OCI-LY1 (cell line): ENCODE measurements at regions not wholly inside any gene's neighbourhood (a gene's known extent, or its start where the extent isn't known, plus 50 kb on each side); places are given as distances from the start of the nearest gene placed in this dataset.

Experiments used
- H2AFZ ChIP-seq: fragments of 200-600 bp; sonication (generic), shearing (Covaris generic); 2 replicates; pipeline ENCODE4 v1.6.0; 2014; ENCODE audit warnings: antibody characterized with exemption, mild to moderate bottlenecking, low read length
- H3F3A ChIP-seq: fragments of 200-600 bp; sonication (generic), shearing (Covaris generic); 2 replicates; pipeline ENCODE4 v1.6.0; 2014; ENCODE audit warnings: mild to moderate bottlenecking, antibody characterized with exemption, low read length, moderate library complexity; ENCODE audit not compliant: insufficient read depth
- H3K27ac ChIP-seq: fragments of 200-600 bp; sonication (generic); 2 replicates; pipeline ENCODE4 v1.5.1; 2014; ENCODE audit warnings: low read length, mixed run types, mild to moderate bottlenecking, low read depth; ENCODE audit not compliant: poor library complexity, severe bottlenecking
- H3K27me3 ChIP-seq: fragments of 200-600 bp; sonication (generic); 2 replicates; pipeline ENCODE4 v1.6.0; 2014; ENCODE audit warnings: antibody characterized with exemption, mild to moderate bottlenecking, low read length, moderate library complexity; ENCODE audit not compliant: insufficient read depth
- H3K36me3 ChIP-seq: fragments of 200-600 bp; sonication (generic); 2 replicates; pipeline ENCODE4 v1.6.1; 2014; ENCODE audit warnings: mild to moderate bottlenecking, antibody characterized with exemption, low read length, moderate library complexity, mixed read lengths; ENCODE audit not compliant: insufficient read depth
- H3K4me1 ChIP-seq: fragments of 200-600 bp; sonication (generic); 2 replicates; pipeline ENCODE4 v1.5.1; 2014; ENCODE audit warnings: mild to moderate bottlenecking, low read length, moderate library complexity; ENCODE audit not compliant: insufficient read depth, severe bottlenecking
- H3K4me2 ChIP-seq: fragments of 200-600 bp; sonication (generic), shearing (Covaris generic); 2 replicates; pipeline ENCODE4 v1.6.1; 2014; ENCODE audit warnings: low read length
- H3K4me3 ChIP-seq: fragments of 200-600 bp; sonication (generic); 2 replicates; pipeline ENCODE4 v1.5.1; 2014; ENCODE audit warnings: low read length, low read depth, mild to moderate bottlenecking, mixed read lengths; ENCODE audit not compliant: poor library complexity, severe bottlenecking
- H3K79me2 ChIP-seq: fragments of 200-600 bp; shearing (Covaris generic); 2 replicates; pipeline ENCODE4 v1.6.1; 2016; ENCODE audit warnings: mixed run types, low read length, mixed read lengths; ENCODE audit not compliant: insufficient read depth
- H3K9ac ChIP-seq: fragments of 200-600 bp; sonication (generic), shearing (Covaris generic); 2 replicates; pipeline ENCODE4 v1.6.1; 2014; ENCODE audit warnings: mild to moderate bottlenecking, low read length, mixed read lengths
- H3K9me2 ChIP-seq: fragments of 200-600 bp; sonication (generic), shearing (Covaris generic); 2 replicates; pipeline ENCODE4 v1.6.1; 2014; ENCODE audit warnings: low read depth, mild to moderate bottlenecking, low read length, mixed read lengths
- H3K9me3 ChIP-seq: fragments of 200-600 bp; shearing (Covaris generic); 2 replicates; pipeline ENCODE4 v1.6.1; 2014; ENCODE audit warnings: low read length, mixed read lengths
- H4K20me1 ChIP-seq: fragments of 200-600 bp; sonication (generic), shearing (Covaris generic); 2 replicates; pipeline ENCODE4 v1.6.0; 2016; ENCODE audit warnings: mild to moderate bottlenecking, low read length; ENCODE audit not compliant: insufficient read depth
- CTCF ChIP-seq: fragments of 200-600 bp; sonication (generic), shearing (Covaris generic); IDR thresholded peaks from 2 replicates; pipeline ENCODE4 v1.5.1; 2017; ENCODE audit warnings: mild to moderate bottlenecking, antibody characterized with exemption, low read length, moderate library complexity, mixed read lengths
- EZH2 ChIP-seq: fragments of 200-600 bp; sonication (generic), shearing (Covaris generic); IDR thresholded peaks from 2 replicates; pipeline ENCODE4 v1.8.0; 2017; ENCODE audit warnings: borderline replicate concordance, mixed run types, mild to moderate bottlenecking, antibody characterized with exemption, low read length, moderate library complexity, mixed read lengths

- H3K9me3 ChIP-seq, result peaks cover 8% of the 10 kb centered on the region; the same call in 1 of the 2 replicates
- H3K4me1 ChIP-seq, result peaks cover 5% of the 10 kb centered on the region
- no peak for TF ChIP-seq CTCF
- no peak for TF ChIP-seq EZH2
- H3K4me3 ChIP-seq, result no peak overlapping the region
- no peaks in the 10 kb centered on the region for H3K27me3 ChIP-seq
- no peaks in the 10 kb centered on the region; the same call in 1 of the 2 replicates for H3K36me3 ChIP-seq
- H4K20me1 ChIP-seq, result no peaks in the 10 kb centered on the region
- H3F3A ChIP-seq, result no peaks in the 10 kb centered on the region
- H3K79me2 ChIP-seq, result no peaks in the 10 kb centered on the region
- no peak overlapping the region for H2AFZ ChIP-seq
- H3K9ac ChIP-seq, result no peak overlapping the region
- H3K4me2 ChIP-seq, result no peak overlapping the region
- H3K9me2 ChIP-seq, result no peaks in the 10 kb centered on the region
- H3K27ac ChIP-seq, result no peak overlapping the region
Observed at GRCh38 chr1:221946768-221947167, 204.9 kb upstream of the DUSP10 start.

GRCh38 chr1:221945669-221946068 is 203.8 kb upstream of the DUSP10 start:
- H4K20me1 ChIP-seq, result no peaks in the 10 kb centered on the region

GRCh38 chr1:221944247-221944870 is 202.5 kb upstream of the DUSP10 start:
- H3K27ac ChIP-seq, result no peak overlapping the region
- TF ChIP-seq EZH2 (no peak), CTCF (no peak)
- H3F3A ChIP-seq, result no peaks in the 10 kb centered on the region
- no peaks in the 10 kb centered on the region for H3K27me3 ChIP-seq
- H4K20me1 ChIP-seq, result no peaks in the 10 kb centered on the region
- H3K4me2 ChIP-seq, result no peak overlapping the region
- H3K9ac ChIP-seq, result no peak overlapping the region
- no peaks in the 10 kb centered on the region; the same call in 1 of the 2 replicates for H3K36me3 ChIP-seq
- H3K9me2 ChIP-seq, result no peaks in the 10 kb centered on the region
- H3K4me3 ChIP-seq, result no peak overlapping the region
- H3K4me1 ChIP-seq, result peaks cover 29% of the 10 kb centered on the region
- peaks cover 8% of the 10 kb centered on the region; the same call in 1 of the 2 replicates for H3K9me3 ChIP-seq
- H3K79me2 ChIP-seq, result no peaks in the 10 kb centered on the region
- no peak overlapping the region for H2AFZ ChIP-seq

More at GRCh38 chr1:221945669-221946068, 203.8 kb upstream of the DUSP10 start:
- Histone ChIP-seq H3K4me2 (no peak overlapping the region), H3F3A (no peaks in the 10 kb centered on the region), H3K36me3 (no peaks in the 10 kb centered on the region; the same call in 1 of the 2 replicates), H3K9me2 (no peaks in the 10 kb centered on the region), H3K79me2 (no peaks in the 10 kb centered on the region), H2AFZ (no peak overlapping the region), H3K27ac (no peak overlapping the region), H3K9me3 (peaks cover 8% of the 10 kb centered on the region; the same call in 1 of the 2 replicates), H3K27me3 (no peaks in the 10 kb centered on the region), H3K4me3 (no peak overlapping the region), H3K9ac (no peak overlapping the region), H3K4me1 (peaks cover 16% of the 10 kb centered on the region)
- TF ChIP-seq CTCF, result no peak; the same call in 1 of the 2 replicates
- TF ChIP-seq EZH2, result no peak
